DND-41 (cell line): ENCODE measurements at regions not wholly inside any gene's neighbourhood (a gene's known extent, or its start where the extent isn't known, plus 50 kb on each side); places are given as distances from the start of the nearest gene placed in this dataset.

Experiments
- ATAC-seq: fragments of 200-7000 bp; cut with Tn5 transposase; 3 replicates; pipeline ENCODE4 v1.9.1; 2021; ENCODE audit warnings: low read depth; ENCODE audit not compliant: insufficient read depth
- DNase-seq: peaks from one replicate; pipeline ENCODE4 v3.0.0-alpha.2; 2020
- H2AFZ ChIP-seq: 2 replicates; pipeline ENCODE4 v1.6.0; 2012; ENCODE audit warnings: low read depth, low read length
- H3K27ac ChIP-seq: 2 replicates; pipeline ENCODE4 v1.5.1; 2012; ENCODE audit warnings: low read length, inconsistent platforms
- H3K27me3 ChIP-seq: fragments of 200-600 bp; sonication (generic); 2 replicates; pipeline ENCODE4 v1.6.0; 2012; ENCODE audit warnings: low read length, mild to moderate bottlenecking, inconsistent platforms; ENCODE audit not compliant: insufficient read depth, poor library complexity
- H3K36me3 ChIP-seq: 2 replicates; pipeline ENCODE4 v1.5.1; 2012; ENCODE audit warnings: low read length, inconsistent platforms; ENCODE audit not compliant: insufficient read depth
- H3K4me1 ChIP-seq: 2 replicates; pipeline ENCODE4 v1.5.1; 2012; ENCODE audit warnings: mild to moderate bottlenecking, low read length; ENCODE audit not compliant: insufficient read depth
- H3K4me2 ChIP-seq: 2 replicates; pipeline ENCODE4 v1.6.0; 2012; ENCODE audit warnings: mild to moderate bottlenecking, moderate library complexity, low read length, inconsistent platforms; ENCODE audit not compliant: insufficient read depth
- H3K4me3 ChIP-seq, 2 experiments: fragments of 200-600 bp in 1 of 2; shearing (Covaris generic) in 1 of 2; 2 replicates each; pipeline ENCODE4 v1.5.1; 2012 to 2016; ENCODE audit warnings: inconsistent platforms in 2 of 2, low read length in 2 of 2, mild to moderate bottlenecking in 2 of 2, low read depth in 1 of 2, moderate library complexity in 1 of 2
- H3K79me2 ChIP-seq: 2 replicates; pipeline ENCODE4 v1.6.0; 2012; ENCODE audit warnings: low read length, inconsistent platforms; ENCODE audit not compliant: insufficient read depth
- H3K9ac ChIP-seq: 2 replicates; pipeline ENCODE4 v1.6.0; 2012; ENCODE audit warnings: low read depth, mild to moderate bottlenecking, inconsistent platforms, low read length, moderate library complexity
- H3K9me3 ChIP-seq: 2 replicates; pipeline ENCODE4 v1.5.1; 2012; ENCODE audit warnings: low read length, moderate library complexity, mild to moderate bottlenecking, inconsistent platforms; ENCODE audit not compliant: insufficient read depth, severe bottlenecking
- H4K20me1 ChIP-seq: 2 replicates; pipeline ENCODE4 v1.6.0; 2012; ENCODE audit warnings: low read length; ENCODE audit not compliant: insufficient read depth
- EZH2 ChIP-seq: IDR thresholded peaks from 3 replicates; pipeline ENCODE4 v1.6.1; 2012; ENCODE audit warnings: borderline replicate concordance, low read depth, mild to moderate bottlenecking, moderate library complexity, low read length, inconsistent platforms; ENCODE audit not compliant: severe bottlenecking
- TF ChIP-seq, protein P1 (sequence below): IDR thresholded peaks from 2 replicates; pipeline ENCODE4 v1.5.1; 2012; ENCODE audit warnings: borderline replicate concordance, low read length, moderate library complexity, mild to moderate bottlenecking; ENCODE audit not compliant: poor library complexity, severe bottlenecking; ENCODE audit errors: extremely low read depth

- no peak for DNase-seq
- no peak overlapping the region for H3K27ac ChIP-seq
Observed at GRCh38 chr6:163964789-163965188, 550.3 kb downstream of the QKI start.

GRCh38 chr6:163963205-163964120 is 548.9 kb downstream of the QKI start:
- no peak for ATAC-seq
- Histone ChIP-seq H3K9ac (no peak overlapping the region), H3K36me3 (no peaks in the 10 kb centered on the region), H3K79me2 (no peaks in the 10 kb centered on the region), H3K9me3 (no peaks in the 10 kb centered on the region), H2AFZ (no peak overlapping the region), H3K4me1 (no peaks in the 10 kb centered on the region), H3K27ac (no peak overlapping the region), H4K20me1 (no peaks in the 10 kb centered on the region), H3K27me3 (no peaks in the 10 kb centered on the region), H3K4me2 (no peak overlapping the region), H3K4me3 (no peak overlapping the region)
- no peak for TF ChIP-seq EZH2
- TF ChIP-seq, protein P1, sequence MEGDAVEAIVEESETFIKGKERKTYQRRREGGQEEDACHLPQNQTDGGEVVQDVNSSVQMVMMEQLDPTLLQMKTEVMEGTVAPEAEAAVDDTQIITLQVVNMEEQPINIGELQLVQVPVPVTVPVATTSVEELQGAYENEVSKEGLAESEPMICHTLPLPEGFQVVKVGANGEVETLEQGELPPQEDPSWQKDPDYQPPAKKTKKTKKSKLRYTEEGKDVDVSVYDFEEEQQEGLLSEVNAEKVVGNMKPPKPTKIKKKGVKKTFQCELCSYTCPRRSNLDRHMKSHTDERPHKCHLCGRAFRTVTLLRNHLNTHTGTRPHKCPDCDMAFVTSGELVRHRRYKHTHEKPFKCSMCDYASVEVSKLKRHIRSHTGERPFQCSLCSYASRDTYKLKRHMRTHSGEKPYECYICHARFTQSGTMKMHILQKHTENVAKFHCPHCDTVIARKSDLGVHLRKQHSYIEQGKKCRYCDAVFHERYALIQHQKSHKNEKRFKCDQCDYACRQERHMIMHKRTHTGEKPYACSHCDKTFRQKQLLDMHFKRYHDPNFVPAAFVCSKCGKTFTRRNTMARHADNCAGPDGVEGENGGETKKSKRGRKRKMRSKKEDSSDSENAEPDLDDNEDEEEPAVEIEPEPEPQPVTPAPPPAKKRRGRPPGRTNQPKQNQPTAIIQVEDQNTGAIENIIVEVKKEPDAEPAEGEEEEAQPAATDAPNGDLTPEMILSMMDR, result no peak
- no peak for DNase-seq

More at GRCh38 chr6:163964789-163965188, 550.3 kb downstream of the QKI start:
- Histone ChIP-seq H3K79me2 (no peaks in the 10 kb centered on the region), H3K9me3 (no peaks in the 10 kb centered on the region), H3K4me2 (no peak overlapping the region), H3K27me3 (no peaks in the 10 kb centered on the region), H3K36me3 (no peaks in the 10 kb centered on the region), H3K9ac (no peak overlapping the region), H3K4me3 (no peak overlapping the region), H3K4me1 (no peaks in the 10 kb centered on the region), H2AFZ (no peak overlapping the region), H4K20me1 (no peaks in the 10 kb centered on the region)
- no peak for TF ChIP-seq EZH2
- TF ChIP-seq, protein P1, result no peak
- ATAC-seq, result no peak

GRCh38 chr6:163962627-163963117 is 548.2 kb downstream of the QKI start:
- DNase-seq (no peak), ATAC-seq (no peak)
- no peaks in the 10 kb centered on the region for H3K27me3 ChIP-seq
- no peak overlapping the region for H3K4me3 ChIP-seq
- H3K4me2 ChIP-seq, result no peak overlapping the region
- no peak overlapping the region for H3K9ac ChIP-seq
- H3K36me3 ChIP-seq, result no peaks in the 10 kb centered on the region
- no peak overlapping the region for H2AFZ ChIP-seq
- TF ChIP-seq, protein P1, result no peak
- TF ChIP-seq EZH2, result no peak
- H3K9me3 ChIP-seq, result no peaks in the 10 kb centered on the region
- H4K20me1 ChIP-seq, result no peaks in the 10 kb centered on the region
- H3K4me1 ChIP-seq, result no peaks in the 10 kb centered on the region
- no peak overlapping the region for H3K27ac ChIP-seq
- no peaks in the 10 kb centered on the region for H3K79me2 ChIP-seq
